ENCODE measurements at regions not wholly inside any gene's neighbourhood (a gene's known extent, or its start where the extent isn't known, plus 50 kb on each side); places are given as distances from the start of the nearest gene placed in this dataset.

- no peak for TF ChIP-seq ZNF530 (tag by site-specific recombination; IDR thresholded peaks at IDR 0.05; ENCODE audit: low read depth)
- no peak for TF ChIP-seq KLF16 (tag by site-specific recombination; IDR thresholded peaks at IDR 0.05)
- TF ChIP-seq ZNF26 (tag by site-specific recombination; IDR thresholded peaks at IDR 0.05), result no peak
- no peak for TF ChIP-seq CTCF (tag by site-specific recombination; IDR thresholded peaks at IDR 0.05)
These were observed 120.2 kb upstream of the PDE5A start for GRCh38 chr4:119748853-119749252.

All from HEK293 (cell line).